Heart left ventricle (tissue), 16 donors: ENCODE measurements at regions not wholly inside any gene's neighbourhood (a gene's known extent, or its start where the extent isn't known, plus 50 kb on each side); places are given as distances from the start of the nearest gene placed in this dataset.

Experiments
- ATAC-seq, 4 donors: fragments of 200-7000 bp; cut with Tn5 transposase; one replicate each; pipeline ENCODE4 v1.9.1; 2020 to 2022; ENCODE audit warnings: moderate library complexity in 4 of 4, mild to moderate bottlenecking in 3 of 4, moderate number of reproducible peaks in 1 of 4
- DNase-seq, 5 donors: peaks; one replicate each; pipeline ENCODE4 v3.0.0-alpha.2; 2020
- H3K27ac ChIP-seq, 12 donors: fragments of 200-600 bp; sonication (generic) in 4 of 12; one replicate each; pipeline versions ENCODE4 v1.5.0 to v1.8.0; 2016 to 2022; ENCODE audit warnings: mild to moderate bottlenecking in 2 of 12
- H3K27me3 ChIP-seq, 9 donors: fragments of 200-600 bp; sonication (generic) in 2 of 9; one replicate each; pipeline versions ENCODE4 v1.5.1 to v1.8.0; 2016 to 2022; ENCODE audit warnings: mild to moderate bottlenecking in 3 of 9
- H3K36me3 ChIP-seq, 9 donors: fragments of 200-600 bp; sonication (generic) in 2 of 9; one replicate each; pipeline versions ENCODE4 v1.5.0 to v1.8.0; 2018 to 2022; ENCODE audit warnings: mild to moderate bottlenecking in 2 of 9
- H3K4me1 ChIP-seq, 12 donors: fragments of 200-600 bp; sonication (generic) in 4 of 12; one replicate each; pipeline versions ENCODE4 v1.5.0 to v1.8.0; 2016 to 2022; ENCODE audit warnings: mild to moderate bottlenecking in 3 of 12
- H3K4me3 ChIP-seq, 12 donors: fragments of 200-600 bp; sonication (generic) in 4 of 12; one replicate each; pipeline versions ENCODE4 v1.5.0 to v1.8.0; 2017 to 2022; ENCODE audit warnings: mild to moderate bottlenecking in 9 of 12, moderate library complexity in 4 of 12
- H3K9me3 ChIP-seq, 12 donors: fragments of 200-600 bp; sonication (generic) in 4 of 12; one replicate each; pipeline versions ENCODE4 v1.5.0 to v1.8.0; 2016 to 2022; ENCODE audit warnings: mild to moderate bottlenecking in 1 of 12
- POLR2A ChIP-seq, 2 donors: fragments of 450-650 bp; IDR thresholded peaks; one replicate each; pipeline ENCODE4 v1.6.1; 2017; ENCODE audit warnings: antibody characterized with exemption in 2 of 2, mild to moderate bottlenecking in 2 of 2, moderate library complexity in 2 of 2
- WGBS, 4 donors: extraction: QIAGEN DNeasy Blood & Tissue Kit in 2 of 4; methylation state at CpG; one replicate each; pipeline versions ENCODE4 v1.1.5 to v1.1.7; 2013 to 2018; 5-methylcytosine and 5-hydroxymethylcytosine counted together
- intact Hi-C, 10 donors: fragments of 100-400 bp; cut with DNase I; formaldehyde crosslinking; loops; one replicate each; pipeline versions ENCODE4 v1.11.1 to v1.14.2; 2022
- TF ChIP-seq, protein P1 (sequence below), 12 donors: fragments of 200-600 bp; sonication (generic) in 4 of 12; IDR thresholded peaks; one replicate each; pipeline versions ENCODE4 v1.5.0 to v1.8.0; 2018 to 2022; ENCODE audit warnings: antibody characterized with exemption in 12 of 12, mild to moderate bottlenecking in 5 of 12
- donor health status: ischemic (EF 13 %, LVEDD 7.1; RV severe dilation, severe dysfunction).
- donor health status: healthy with polysubstance abuse.
- donor health status: DM: no; HTN: yes; CAD: no.
- donor health status: DM: no; HTN: no; CAD: no.
- donor health status: ischemic (EF 25% LVEDD 6.9; RV normal size, moderate dysfunction).
- donor health status: ischemic (EF 25% LVEDD 5.7; RV mildly dilated, moderate dysfunction).
- donor health status: healthy.
- donor health status: DM: yes; HTN: yes; CAD: no.
- donor health status: ischemic (EF 35%, LVEDD 5.7; RV mildly dilated, moderate dysfunction).
- donor health status: nonischemic (EF 11% LVEDD 7.7; RV severe dilation, severe dysfunction).
- donor health status: DM: yes; HTN: yes; CAD: no.
- donor health status: PGD.
- donor health status: ischemic (EF 29% LVEDD 5.4; RV normal size, mild dysfunction).
- donor health status: nonischemic (EF 23%, LVEDD 6.1; RV moderate dilation, normal function).

DNA sequence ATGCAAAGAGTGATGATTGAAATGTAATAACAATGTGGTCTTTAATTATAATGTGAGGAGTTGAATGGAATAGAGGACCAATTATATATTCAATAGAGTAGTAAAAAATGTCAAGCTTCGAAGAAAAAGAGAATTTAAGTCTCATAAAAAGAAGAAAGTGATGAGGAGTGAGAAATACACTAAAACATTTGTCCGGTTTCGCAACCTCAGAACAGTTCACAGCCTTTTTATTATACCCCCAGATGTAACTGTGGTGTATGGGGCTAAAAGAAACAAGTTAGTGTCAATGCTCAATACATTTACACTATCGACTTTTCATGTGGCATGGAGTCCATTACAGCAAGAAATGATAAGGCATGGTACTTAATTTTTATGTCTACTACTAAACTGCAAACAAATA is 386.5 kb upstream of the ATP11B start:
- Histone ChIP-seq H3K36me3 (no peaks in the 10 kb centered on the region), H3K4me1 (no peaks in the 10 kb centered on the region), H3K9me3 (no peaks in the 10 kb centered on the region), H3K27me3 (peaks cover 0 to 4% (median 0%) of the 10 kb centered on the region in 9 donors), H3K4me3 (no peak overlapping the region), H3K27ac (no peak overlapping the region)
- 84 to 87% (median 84%) methylated on average over 4 of the region's 4 CpGs for WGBS, 4 donors
- no peak for TF ChIP-seq POLR2A (IDR thresholded peaks at IDR 0.05)
- TF ChIP-seq, protein P1, sequence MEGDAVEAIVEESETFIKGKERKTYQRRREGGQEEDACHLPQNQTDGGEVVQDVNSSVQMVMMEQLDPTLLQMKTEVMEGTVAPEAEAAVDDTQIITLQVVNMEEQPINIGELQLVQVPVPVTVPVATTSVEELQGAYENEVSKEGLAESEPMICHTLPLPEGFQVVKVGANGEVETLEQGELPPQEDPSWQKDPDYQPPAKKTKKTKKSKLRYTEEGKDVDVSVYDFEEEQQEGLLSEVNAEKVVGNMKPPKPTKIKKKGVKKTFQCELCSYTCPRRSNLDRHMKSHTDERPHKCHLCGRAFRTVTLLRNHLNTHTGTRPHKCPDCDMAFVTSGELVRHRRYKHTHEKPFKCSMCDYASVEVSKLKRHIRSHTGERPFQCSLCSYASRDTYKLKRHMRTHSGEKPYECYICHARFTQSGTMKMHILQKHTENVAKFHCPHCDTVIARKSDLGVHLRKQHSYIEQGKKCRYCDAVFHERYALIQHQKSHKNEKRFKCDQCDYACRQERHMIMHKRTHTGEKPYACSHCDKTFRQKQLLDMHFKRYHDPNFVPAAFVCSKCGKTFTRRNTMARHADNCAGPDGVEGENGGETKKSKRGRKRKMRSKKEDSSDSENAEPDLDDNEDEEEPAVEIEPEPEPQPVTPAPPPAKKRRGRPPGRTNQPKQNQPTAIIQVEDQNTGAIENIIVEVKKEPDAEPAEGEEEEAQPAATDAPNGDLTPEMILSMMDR (IDR thresholded peaks at IDR 0.05) = no peak
- intact Hi-C loops = no loop called here
- no peak for ATAC-seq
- no peak for DNase-seq

DNA sequence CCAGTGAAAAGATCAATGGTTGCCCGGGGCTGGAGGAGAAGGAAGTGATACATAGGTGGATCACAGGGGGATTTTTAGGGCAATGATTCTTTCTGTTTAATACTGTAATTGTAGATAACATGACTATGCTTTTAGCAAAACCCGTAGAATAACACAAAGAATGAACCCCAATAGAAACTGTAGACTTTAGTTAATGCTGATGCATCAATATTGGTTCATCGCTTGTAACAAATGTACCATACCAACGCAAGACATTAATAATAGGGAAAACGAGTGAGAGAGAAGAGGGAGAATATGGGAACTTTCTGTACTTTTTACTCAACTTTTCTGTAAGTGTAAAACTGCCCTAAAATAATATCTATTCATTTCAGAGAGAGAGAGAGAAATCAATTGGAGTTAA is 383.3 kb upstream of the ATP11B start:
- ATAC-seq = no peak
- H3K36me3 ChIP-seq = no peaks in the 10 kb centered on the region
- H3K9me3 ChIP-seq = no peaks in the 10 kb centered on the region
- no peak for DNase-seq
- H3K4me3 ChIP-seq = no peak overlapping the region
- intact Hi-C loops = no loop called here
- H3K27me3 ChIP-seq = peaks cover 0 to 1% (median 0%) of the 10 kb centered on the region in 9 donors
- TF ChIP-seq, protein P1 (IDR thresholded peaks at IDR 0.05) = no peak
- TF ChIP-seq POLR2A (IDR thresholded peaks at IDR 0.05) = no peak
- WGBS, 4 donors = 71 to 85% (median 78%) methylated on average over 5 of the region's 5 CpGs
- H3K4me1 ChIP-seq = no peaks in the 10 kb centered on the region
- no peak overlapping the region for H3K27ac ChIP-seq

DNA sequence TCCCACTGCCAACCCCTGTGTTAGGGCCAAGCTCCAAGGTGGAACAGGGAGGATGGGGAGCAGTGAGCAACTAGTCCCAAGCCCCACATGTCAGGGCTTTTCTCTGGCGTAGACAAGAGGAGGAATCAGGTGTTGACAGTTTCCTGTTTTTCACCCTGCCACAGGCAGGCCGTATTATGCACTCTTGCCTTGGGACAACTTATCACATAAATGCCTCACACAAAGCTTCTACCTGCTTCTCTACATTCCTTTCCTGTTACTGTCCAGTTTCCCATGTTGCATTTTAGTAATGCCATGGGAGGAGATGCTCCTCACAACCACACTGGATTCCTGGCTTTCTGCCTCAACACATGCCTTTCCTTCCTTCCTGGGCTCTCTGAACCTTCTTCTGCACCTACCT is 381.2 kb upstream of the ATP11B start:
- intact Hi-C loops = no loop called here
- ATAC-seq (no peak), DNase-seq (no peak)
- H3K27me3 ChIP-seq = no peaks in the 10 kb centered on the region
- no peak for TF ChIP-seq POLR2A (IDR thresholded peaks at IDR 0.05)
- TF ChIP-seq, protein P1 (IDR thresholded peaks at IDR 0.05) = no peak
- WGBS, 4 donors = 16 to 33% (median 25%) methylated on average over 2 of the region's 2 CpGs
- no peaks in the 10 kb centered on the region for H3K4me1 ChIP-seq
- H3K9me3 ChIP-seq = no peaks in the 10 kb centered on the region
- no peak overlapping the region for H3K4me3 ChIP-seq
- H3K36me3 ChIP-seq = no peaks in the 10 kb centered on the region
- H3K27ac ChIP-seq = no peak overlapping the region

DNA sequence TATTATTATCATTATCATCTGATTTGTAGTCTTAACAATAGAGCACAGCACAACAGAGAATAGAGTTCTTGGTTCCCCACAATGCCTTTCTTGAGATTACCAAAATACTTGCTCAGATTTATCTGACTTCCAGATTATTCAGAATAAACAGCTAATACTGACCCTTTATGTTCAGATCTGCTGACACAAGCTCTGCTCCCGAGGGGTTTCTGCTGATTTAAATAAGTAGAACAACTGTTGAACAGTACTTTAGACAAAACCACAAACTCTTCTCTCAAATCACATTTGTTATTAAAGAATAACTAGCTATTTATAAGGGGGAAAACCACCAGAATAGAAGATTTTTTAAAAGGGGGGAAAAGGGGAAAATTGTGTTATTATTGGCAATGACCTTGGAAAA is 380.2 kb upstream of the ATP11B start:
- DNase-seq (no peak), ATAC-seq (no peak)
- Histone ChIP-seq H3K9me3 (no peaks in the 10 kb centered on the region), H3K4me3 (no peak overlapping the region), H3K4me1 (no peaks in the 10 kb centered on the region), H3K27ac (no peak overlapping the region), H3K36me3 (no peaks in the 10 kb centered on the region), H3K27me3 (no peaks in the 10 kb centered on the region)
- WGBS, 4 donors = 50 to 72% (median 59%) methylated on average over 1 of the region's 1 CpG
- intact Hi-C loops = no loop called here
- TF ChIP-seq POLR2A (IDR thresholded peaks at IDR 0.05) = no peak
- TF ChIP-seq, protein P1 (IDR thresholded peaks at IDR 0.05) = no peak
